HEK293 (cell line): ENCODE measurements at regions not wholly inside any gene's neighbourhood (a gene's known extent, or its start where the extent isn't known, plus 50 kb on each side); places are given as distances from the start of the nearest gene placed in this dataset.

Experiments used
- BCL11B ChIP-seq: fragments of 450-650 bp; formaldehyde crosslinking; IDR thresholded peaks from 2 replicates; pipeline ENCODE4 v1.5.1; 2016; ENCODE audit warnings: low read depth, missing biosample characterization, missing genetic modification characterization
- KLF9 ChIP-seq: fragments of 450-650 bp; formaldehyde crosslinking; IDR thresholded peaks from 2 replicates; pipeline ENCODE4 v1.5.1; 2016; ENCODE audit warnings: missing biosample characterization, missing genetic modification characterization, low read depth
- MYNN ChIP-seq: fragments of 450-650 bp; formaldehyde crosslinking; IDR thresholded peaks from 2 replicates; pipeline ENCODE4 v1.5.1; 2016; ENCODE audit warnings: missing biosample characterization, missing genetic modification characterization, borderline replicate concordance
- SP2 ChIP-seq: fragments of 450-650 bp; formaldehyde crosslinking; IDR thresholded peaks from 2 replicates; pipeline ENCODE4 v1.5.1; 2016; ENCODE audit warnings: missing biosample characterization, missing genetic modification characterization
- ZNF157 ChIP-seq: fragments of 450-650 bp; formaldehyde crosslinking; IDR thresholded peaks from 2 replicates; pipeline ENCODE4 v1.5.1; 2016; ENCODE audit warnings: missing biosample characterization, missing genetic modification characterization
- ZNF366 ChIP-seq: fragments of 450-650 bp; formaldehyde crosslinking; conservative IDR thresholded peaks from 2 replicates; pipeline ENCODE4 v1.5.1; 2016; ENCODE audit warnings: missing biosample characterization, missing genetic modification characterization
- ZNF626 ChIP-seq: fragments of 450-650 bp; sonication (Bioruptor Pico); formaldehyde crosslinking; IDR thresholded peaks from 2 replicates; pipeline ENCODE4 v1.5.1; 2018; ENCODE audit warnings: missing biosample characterization, missing genetic modification characterization, inconsistent platforms
- ZNF785 ChIP-seq: fragments of 450-650 bp; formaldehyde crosslinking; IDR thresholded peaks from 2 replicates; pipeline ENCODE4 v1.5.1; 2016; ENCODE audit warnings: missing biosample characterization, missing genetic modification characterization
- ZNF792 ChIP-seq: fragments of 450-650 bp; formaldehyde crosslinking; IDR thresholded peaks from 2 replicates; pipeline ENCODE4 v1.5.1; 2016; ENCODE audit warnings: missing biosample characterization, missing genetic modification characterization
- TF ChIP-seq, protein P1 (sequence below): fragments of 450-650 bp; formaldehyde crosslinking; IDR thresholded peaks from 2 replicates; pipeline ENCODE4 v1.5.1; 2016; ENCODE audit warnings: missing biosample characterization, missing genetic modification characterization
- TF ChIP-seq, protein P2 (sequence below): fragments of 450-650 bp; formaldehyde crosslinking; IDR thresholded peaks from 2 replicates; pipeline ENCODE4 v1.5.1; 2016; ENCODE audit warnings: missing biosample characterization, missing genetic modification characterization
- TF ChIP-seq, protein P3 (sequence below): sonication (generic); formaldehyde crosslinking; IDR thresholded peaks from 2 replicates; pipeline ENCODE4 v1.8.1; 2022; ENCODE audit warnings: mild to moderate bottlenecking, moderate library complexity, missing genetic modification reagents
- TF ChIP-seq, protein P4 (sequence below): fragments of 450-650 bp; IDR thresholded peaks from 2 replicates; pipeline ENCODE4 v1.5.1; 2018; ENCODE audit warnings: missing biosample characterization, missing genetic modification characterization

DNA sequence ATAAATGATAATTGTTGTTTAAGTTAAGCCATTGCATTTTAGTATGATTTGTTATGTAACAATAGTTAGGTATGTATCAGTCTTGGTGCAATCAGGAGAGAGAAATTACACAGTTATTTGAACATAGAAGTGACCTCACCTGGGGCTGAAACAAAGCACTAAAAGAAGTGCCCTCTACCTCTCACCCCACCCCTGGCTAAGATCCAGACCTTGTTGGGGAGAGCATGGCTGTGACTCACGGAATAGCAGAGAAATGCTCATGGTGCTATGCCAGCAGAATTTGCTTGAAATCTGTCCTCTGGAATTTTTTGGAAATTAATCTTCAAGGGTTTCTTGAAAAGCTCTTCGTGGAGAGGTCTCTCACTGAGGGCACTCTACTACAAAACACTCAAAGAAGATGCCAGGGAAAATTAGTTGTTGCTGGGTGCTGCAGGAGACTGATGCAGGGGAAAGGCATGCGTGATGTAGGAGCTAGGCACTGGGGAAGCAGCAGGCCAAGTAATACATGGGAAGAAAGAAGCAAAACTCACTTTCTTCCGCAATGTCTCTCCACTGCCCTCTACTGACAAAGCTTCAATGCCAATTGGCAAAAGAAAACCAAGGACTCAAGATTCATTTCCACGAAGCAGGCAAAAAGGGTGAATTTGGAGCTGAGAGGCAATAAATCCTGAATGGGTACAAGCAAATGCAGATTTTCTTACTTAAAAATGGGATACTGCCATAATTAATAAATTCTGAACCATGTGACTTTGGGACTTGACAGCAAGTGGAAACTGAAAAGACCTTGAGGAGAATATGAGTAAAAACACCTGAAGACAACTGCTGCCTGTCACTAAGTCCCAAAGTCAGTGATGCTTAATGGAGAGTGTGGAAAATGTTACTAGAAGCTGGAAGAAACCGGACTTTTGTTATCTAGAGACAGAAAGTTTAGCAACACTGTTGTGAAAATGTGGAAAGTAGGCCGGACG is 136.3 kb upstream of the ZNF184 start:
- TF ChIP-seq MYNN (no peak), BCL11B (tag by site-specific recombination) (no peak), ZNF366 (tag by site-specific recombination) (no peak; the same call in 1 of the 2 replicates), ZNF785 (no peak), KLF9 (tag by site-specific recombination) (no peak), ZNF626 (tag by site-specific recombination) (no peak), ZNF792 (tag by site-specific recombination) (no peak), SP2 (tag by site-specific recombination) (no peak), ZNF157 (tag by site-specific recombination) (no peak)
- TF ChIP-seq, protein P1, sequence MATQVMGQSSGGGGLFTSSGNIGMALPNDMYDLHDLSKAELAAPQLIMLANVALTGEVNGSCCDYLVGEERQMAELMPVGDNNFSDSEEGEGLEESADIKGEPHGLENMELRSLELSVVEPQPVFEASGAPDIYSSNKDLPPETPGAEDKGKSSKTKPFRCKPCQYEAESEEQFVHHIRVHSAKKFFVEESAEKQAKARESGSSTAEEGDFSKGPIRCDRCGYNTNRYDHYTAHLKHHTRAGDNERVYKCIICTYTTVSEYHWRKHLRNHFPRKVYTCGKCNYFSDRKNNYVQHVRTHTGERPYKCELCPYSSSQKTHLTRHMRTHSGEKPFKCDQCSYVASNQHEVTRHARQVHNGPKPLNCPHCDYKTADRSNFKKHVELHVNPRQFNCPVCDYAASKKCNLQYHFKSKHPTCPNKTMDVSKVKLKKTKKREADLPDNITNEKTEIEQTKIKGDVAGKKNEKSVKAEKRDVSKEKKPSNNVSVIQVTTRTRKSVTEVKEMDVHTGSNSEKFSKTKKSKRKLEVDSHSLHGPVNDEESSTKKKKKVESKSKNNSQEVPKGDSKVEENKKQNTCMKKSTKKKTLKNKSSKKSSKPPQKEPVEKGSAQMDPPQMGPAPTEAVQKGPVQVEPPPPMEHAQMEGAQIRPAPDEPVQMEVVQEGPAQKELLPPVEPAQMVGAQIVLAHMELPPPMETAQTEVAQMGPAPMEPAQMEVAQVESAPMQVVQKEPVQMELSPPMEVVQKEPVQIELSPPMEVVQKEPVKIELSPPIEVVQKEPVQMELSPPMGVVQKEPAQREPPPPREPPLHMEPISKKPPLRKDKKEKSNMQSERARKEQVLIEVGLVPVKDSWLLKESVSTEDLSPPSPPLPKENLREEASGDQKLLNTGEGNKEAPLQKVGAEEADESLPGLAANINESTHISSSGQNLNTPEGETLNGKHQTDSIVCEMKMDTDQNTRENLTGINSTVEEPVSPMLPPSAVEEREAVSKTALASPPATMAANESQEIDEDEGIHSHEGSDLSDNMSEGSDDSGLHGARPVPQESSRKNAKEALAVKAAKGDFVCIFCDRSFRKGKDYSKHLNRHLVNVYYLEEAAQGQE (tag by site-specific recombination), result no peak
- TF ChIP-seq, protein P2, sequence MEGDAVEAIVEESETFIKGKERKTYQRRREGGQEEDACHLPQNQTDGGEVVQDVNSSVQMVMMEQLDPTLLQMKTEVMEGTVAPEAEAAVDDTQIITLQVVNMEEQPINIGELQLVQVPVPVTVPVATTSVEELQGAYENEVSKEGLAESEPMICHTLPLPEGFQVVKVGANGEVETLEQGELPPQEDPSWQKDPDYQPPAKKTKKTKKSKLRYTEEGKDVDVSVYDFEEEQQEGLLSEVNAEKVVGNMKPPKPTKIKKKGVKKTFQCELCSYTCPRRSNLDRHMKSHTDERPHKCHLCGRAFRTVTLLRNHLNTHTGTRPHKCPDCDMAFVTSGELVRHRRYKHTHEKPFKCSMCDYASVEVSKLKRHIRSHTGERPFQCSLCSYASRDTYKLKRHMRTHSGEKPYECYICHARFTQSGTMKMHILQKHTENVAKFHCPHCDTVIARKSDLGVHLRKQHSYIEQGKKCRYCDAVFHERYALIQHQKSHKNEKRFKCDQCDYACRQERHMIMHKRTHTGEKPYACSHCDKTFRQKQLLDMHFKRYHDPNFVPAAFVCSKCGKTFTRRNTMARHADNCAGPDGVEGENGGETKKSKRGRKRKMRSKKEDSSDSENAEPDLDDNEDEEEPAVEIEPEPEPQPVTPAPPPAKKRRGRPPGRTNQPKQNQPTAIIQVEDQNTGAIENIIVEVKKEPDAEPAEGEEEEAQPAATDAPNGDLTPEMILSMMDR, result peak; percentile 55; the same call in 1 of the 2 replicates
- TF ChIP-seq, protein P3, sequence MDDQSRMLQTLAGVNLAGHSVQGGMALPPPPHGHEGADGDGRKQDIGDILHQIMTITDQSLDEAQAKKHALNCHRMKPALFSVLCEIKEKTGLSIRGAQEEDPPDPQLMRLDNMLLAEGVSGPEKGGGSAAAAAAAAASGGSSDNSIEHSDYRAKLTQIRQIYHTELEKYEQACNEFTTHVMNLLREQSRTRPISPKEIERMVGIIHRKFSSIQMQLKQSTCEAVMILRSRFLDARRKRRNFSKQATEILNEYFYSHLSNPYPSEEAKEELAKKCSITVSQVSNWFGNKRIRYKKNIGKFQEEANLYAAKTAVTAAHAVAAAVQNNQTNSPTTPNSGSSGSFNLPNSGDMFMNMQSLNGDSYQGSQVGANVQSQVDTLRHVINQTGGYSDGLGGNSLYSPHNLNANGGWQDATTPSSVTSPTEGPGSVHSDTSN, result no peak
- TF ChIP-seq, protein P4, sequence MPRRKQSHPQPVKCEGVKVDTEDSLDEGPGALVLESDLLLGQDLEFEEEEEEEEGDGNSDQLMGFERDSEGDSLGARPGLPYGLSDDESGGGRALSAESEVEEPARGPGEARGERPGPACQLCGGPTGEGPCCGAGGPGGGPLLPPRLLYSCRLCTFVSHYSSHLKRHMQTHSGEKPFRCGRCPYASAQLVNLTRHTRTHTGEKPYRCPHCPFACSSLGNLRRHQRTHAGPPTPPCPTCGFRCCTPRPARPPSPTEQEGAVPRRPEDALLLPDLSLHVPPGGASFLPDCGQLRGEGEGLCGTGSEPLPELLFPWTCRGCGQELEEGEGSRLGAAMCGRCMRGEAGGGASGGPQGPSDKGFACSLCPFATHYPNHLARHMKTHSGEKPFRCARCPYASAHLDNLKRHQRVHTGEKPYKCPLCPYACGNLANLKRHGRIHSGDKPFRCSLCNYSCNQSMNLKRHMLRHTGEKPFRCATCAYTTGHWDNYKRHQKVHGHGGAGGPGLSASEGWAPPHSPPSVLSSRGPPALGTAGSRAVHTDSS (tag by site-specific recombination), result no peak
